ENCODE measurements at regions not wholly inside any gene's neighbourhood (a gene's known extent, or its start where the extent isn't known, plus 50 kb on each side); places are given as distances from the start of the nearest gene placed in this dataset.

GRCh38 chr16:48481772-48482171 lies 96.6 kb upstream of the SIAH1 start:
- no peak for TF ChIP-seq ZFX (IDR thresholded peaks at IDR 0.05)
- no peak for TF ChIP-seq CTCF (conservative IDR thresholded peaks at IDR 0.05)
